AG09309 (cell line): ENCODE measurements at regions not wholly inside any gene's neighbourhood (a gene's known extent, or its start where the extent isn't known, plus 50 kb on each side); places are given as distances from the start of the nearest gene placed in this dataset.
"Not testable (repeated sequence)": the region's sequence is repeated elsewhere in the genome, so short reads cannot be mapped to it uniquely, and the experiment has no call there.

ENCODE experiments used
- DNase-seq: peaks from one replicate; pipeline ENCODE4 v3.0.0-alpha.2; 2010; ENCODE audit warnings: low read depth
- H3K4me3 ChIP-seq: 2 replicates; pipeline ENCODE4 v1.5.1; 2011; ENCODE audit warnings: mild to moderate bottlenecking, low read depth, low read length, moderate library complexity; ENCODE audit not compliant: control insufficient read depth
- TF ChIP-seq, protein P1 (sequence below): IDR thresholded peaks from 2 replicates; pipeline ENCODE4 v1.5.1; 2011; ENCODE audit warnings: mild to moderate bottlenecking, low read depth, low read length, inconsistent platforms; ENCODE audit not compliant: insufficient read depth, control insufficient read depth; ENCODE audit errors: missing control alignments

DNA sequence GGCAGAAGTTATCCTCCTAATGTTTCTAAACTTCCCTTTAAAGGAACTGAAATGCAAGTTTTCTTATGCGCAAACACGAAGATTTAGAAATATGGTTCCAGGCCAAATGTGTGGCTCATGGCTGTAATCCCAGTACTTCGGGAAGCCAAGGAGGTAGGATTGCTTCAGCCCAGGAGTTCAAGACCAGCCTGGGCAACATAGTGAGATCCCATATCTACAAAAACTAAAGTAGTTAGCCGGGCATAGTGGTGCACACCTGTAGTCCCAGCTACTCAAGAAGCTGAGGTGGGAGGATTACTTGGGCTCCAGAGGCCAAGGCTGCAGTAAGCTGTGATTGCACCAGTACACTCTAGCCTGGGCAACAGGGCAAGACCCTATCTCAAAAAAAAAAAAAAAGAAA, 95.8 kb upstream of the SCAF8 start:
- DNase-seq, result no peak
- no peak overlapping the region for H3K4me3 ChIP-seq
- TF ChIP-seq, protein P1, sequence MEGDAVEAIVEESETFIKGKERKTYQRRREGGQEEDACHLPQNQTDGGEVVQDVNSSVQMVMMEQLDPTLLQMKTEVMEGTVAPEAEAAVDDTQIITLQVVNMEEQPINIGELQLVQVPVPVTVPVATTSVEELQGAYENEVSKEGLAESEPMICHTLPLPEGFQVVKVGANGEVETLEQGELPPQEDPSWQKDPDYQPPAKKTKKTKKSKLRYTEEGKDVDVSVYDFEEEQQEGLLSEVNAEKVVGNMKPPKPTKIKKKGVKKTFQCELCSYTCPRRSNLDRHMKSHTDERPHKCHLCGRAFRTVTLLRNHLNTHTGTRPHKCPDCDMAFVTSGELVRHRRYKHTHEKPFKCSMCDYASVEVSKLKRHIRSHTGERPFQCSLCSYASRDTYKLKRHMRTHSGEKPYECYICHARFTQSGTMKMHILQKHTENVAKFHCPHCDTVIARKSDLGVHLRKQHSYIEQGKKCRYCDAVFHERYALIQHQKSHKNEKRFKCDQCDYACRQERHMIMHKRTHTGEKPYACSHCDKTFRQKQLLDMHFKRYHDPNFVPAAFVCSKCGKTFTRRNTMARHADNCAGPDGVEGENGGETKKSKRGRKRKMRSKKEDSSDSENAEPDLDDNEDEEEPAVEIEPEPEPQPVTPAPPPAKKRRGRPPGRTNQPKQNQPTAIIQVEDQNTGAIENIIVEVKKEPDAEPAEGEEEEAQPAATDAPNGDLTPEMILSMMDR, result no peak

DNA sequence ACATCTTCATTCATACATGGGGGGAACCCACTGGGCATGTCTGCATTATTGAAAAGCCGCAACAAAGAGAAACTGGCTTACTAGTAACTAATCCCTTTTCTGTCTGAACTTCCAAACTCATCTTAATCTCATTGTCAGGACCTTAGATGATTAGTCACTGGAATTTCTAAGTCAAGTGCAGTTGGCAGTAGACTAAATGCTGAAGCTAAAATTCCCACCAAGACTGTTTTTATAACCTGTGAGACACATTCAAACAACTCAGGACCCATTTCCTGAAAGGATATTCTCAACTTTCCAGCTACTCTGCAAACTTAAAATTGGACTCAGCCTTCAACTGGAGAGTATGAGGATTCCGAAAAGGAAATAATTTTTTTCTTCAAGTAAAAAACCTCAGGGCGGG, 94.8 kb upstream of the SCAF8 start:
- H3K4me3 ChIP-seq, result no peak overlapping the region
- TF ChIP-seq, protein P1, result no peak
- DNase-seq, result no peak

DNA sequence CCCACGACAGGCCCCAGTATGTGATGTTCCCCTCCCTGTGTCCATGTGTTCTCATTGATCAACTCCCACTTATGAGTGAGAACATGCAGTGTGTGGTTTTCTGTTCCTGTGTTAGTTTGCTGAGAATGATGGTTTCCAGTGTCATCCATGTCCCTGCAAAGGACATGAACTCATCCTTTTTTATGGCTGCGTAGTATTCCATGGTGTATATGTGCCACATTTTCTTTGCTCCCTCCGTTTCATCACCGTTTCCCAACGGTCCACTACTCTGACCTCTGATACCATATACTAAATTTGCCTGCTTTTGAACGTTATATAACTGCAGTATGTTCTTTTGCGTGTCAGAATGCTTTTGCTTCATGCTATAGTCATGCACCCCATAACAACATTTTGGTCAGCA, 94.0 kb upstream of the SCAF8 start:
- not testable (repeated sequence) for DNase-seq, H3K4me3 ChIP-seq

DNA sequence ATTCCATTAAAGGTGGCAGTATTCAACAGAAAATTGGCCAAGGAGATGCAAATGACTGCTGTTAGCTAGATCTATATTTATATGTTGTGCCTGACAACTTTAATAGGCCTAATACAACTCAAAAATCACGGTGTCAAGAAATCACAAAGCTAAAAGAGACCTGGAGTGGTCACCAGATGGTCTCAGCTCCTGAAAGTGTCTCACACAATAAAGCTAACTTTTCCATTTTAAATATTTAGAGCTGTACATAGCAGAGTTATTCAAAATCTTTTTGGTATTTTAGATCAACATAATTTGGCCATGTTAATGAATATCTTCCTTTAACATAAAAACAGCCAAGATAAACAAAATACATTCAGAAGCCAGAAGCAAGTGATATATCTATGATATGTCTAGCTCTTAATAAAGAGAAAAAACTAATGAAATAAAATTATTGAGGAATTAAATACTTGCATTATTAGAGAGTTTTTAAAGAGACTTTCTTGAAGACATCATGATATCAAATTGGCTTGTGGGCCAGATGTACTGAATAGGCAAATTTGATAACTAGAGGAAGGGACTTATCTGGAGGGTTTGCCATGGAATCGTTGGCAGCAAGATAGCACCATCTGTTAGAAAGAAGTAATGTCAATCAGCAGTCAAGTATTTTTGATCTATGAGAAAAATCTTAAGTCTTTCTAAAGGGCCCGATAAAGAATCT, 84.9 kb upstream of the SCAF8 start:
- TF ChIP-seq, protein P1, result no peak
- H3K4me3 ChIP-seq, result no peak overlapping the region
- no peak for DNase-seq

DNA sequence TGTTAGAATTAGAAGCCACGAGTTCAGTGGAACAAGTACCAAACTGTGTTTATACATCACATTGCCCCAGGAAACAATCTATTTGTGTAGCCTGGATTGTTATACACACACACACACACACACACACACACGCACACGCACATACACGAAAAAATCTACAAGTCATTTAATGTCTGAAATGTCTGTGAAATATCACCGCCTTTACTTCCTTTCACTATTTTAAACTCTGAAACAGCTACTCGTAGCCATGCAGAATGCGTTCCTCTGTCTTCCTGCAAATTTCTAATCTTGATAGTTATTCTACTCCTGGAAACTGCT, 84.4 kb upstream of the SCAF8 start:
- DNase-seq, result no peak
- TF ChIP-seq, protein P1, result no peak
- no peak overlapping the region for H3K4me3 ChIP-seq

DNA sequence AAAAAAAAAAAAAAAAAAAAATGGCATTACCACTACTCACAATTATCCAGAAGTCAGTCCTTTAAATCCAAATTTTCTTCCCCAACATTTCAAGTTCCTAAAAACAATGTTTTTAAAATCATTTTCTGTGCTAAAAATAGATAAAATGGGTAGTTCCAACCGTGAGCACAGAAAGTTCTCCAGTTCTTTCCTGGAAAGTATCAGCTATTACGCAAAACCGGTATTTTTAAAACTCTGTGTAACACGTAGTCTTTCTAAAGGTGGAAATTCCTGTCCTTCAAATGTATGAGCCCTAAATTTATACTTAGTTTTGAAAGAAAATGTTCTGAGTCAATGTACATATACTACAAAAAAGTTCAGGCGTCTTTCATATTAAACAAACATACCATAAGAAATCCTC, 83.5 kb upstream of the SCAF8 start:
- TF ChIP-seq, protein P1, result no peak
- no peak for DNase-seq
- H3K4me3 ChIP-seq, result no peak overlapping the region

DNA sequence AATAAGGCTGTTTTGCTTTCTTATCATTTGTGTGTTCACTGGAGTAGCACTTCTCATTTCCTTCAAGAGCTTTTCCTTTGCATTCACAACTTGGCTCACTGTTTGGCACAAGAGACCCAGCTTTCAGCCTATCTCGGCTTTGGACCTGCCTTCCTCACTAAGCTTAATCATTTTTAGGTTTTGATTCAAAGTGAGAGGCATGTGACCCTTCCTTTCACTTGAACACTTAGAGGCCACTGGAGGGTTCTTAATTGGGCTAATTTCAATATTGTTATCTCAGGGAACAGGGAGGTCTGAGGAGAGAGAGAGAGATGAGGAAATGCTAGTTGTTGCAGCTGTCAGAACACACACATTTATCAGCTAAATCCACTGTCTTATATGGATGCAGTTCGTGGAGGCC, 82.9 kb upstream of the SCAF8 start:
- no peak for DNase-seq
- H3K4me3 ChIP-seq, result no peak overlapping the region

More for the DNA sequence above, 82.9 kb upstream of the SCAF8 start:
- TF ChIP-seq, protein P1, result no peak
